ENCODE measurements at regions not wholly inside any gene's neighbourhood (a gene's known extent, or its start where the extent isn't known, plus 50 kb on each side); places are given as distances from the start of the nearest gene placed in this dataset.

GRCh38 chr3:166187237-166187636 is 350.0 kb upstream of the BCHE start:
- H3K9me3 Mint-ChIP-seq: peaks cover 13 to 24% of the 10 kb centered on the region in 2 donors
- ATAC-seq (no peak), DNase-seq (ENCODE audit: low spot score in 2 of 2) (no peak)
- no peaks in the 10 kb centered on the region for H3K36me3 Mint-ChIP-seq
- H3K27ac Mint-ChIP-seq: no peak overlapping the region

- ATAC-seq (no peak), DNase-seq (ENCODE audit: low spot score in 2 of 2) (no peak)
- Mint-ChIP-seq H3K36me3 (no peaks in the 10 kb centered on the region), H3K27ac (no peak overlapping the region), H3K9me3 (peaks cover 12 to 24% of the 10 kb centered on the region in 2 donors)
Observed at GRCh38 chr3:166186003-166186402, 348.8 kb upstream of the BCHE start.

- H3K27ac Mint-ChIP-seq: no peak overlapping the region
- DNase-seq (ENCODE audit: low spot score in 2 of 2): no peak
- no peak for ATAC-seq
- no peaks in the 10 kb centered on the region for H3K36me3 Mint-ChIP-seq
- peaks cover 7 to 8% of the 10 kb centered on the region in 2 donors for H3K9me3 Mint-ChIP-seq
Observed at GRCh38 chr3:166177130-166177529, 339.9 kb upstream of the BCHE start.

- Mint-ChIP-seq H3K9me3 (peaks cover 7 to 12% of the 10 kb centered on the region in 2 donors), H3K36me3 (no peaks in the 10 kb centered on the region), H3K27ac (no peak overlapping the region)
- ATAC-seq: no peak
- no peak for DNase-seq (ENCODE audit: low spot score in 2 of 2)
Observed at GRCh38 chr3:166171695-166172094, 334.5 kb upstream of the BCHE start.

GRCh38 chr3:166169681-166170080 is 332.5 kb upstream of the BCHE start:
- DNase-seq (ENCODE audit: low spot score in 2 of 2) (no peak), ATAC-seq (no peak)
- Mint-ChIP-seq H3K27ac (no peak overlapping the region), H3K36me3 (no peaks in the 10 kb centered on the region), H3K9me3 (peaks cover 11 to 17% of the 10 kb centered on the region in 2 donors)

- Mint-ChIP-seq H3K9me3 (peaks cover 9 to 19% of the 10 kb centered on the region in 2 donors), H3K36me3 (no peaks in the 10 kb centered on the region), H3K27ac (no peak overlapping the region)
- no peak for ATAC-seq
- DNase-seq (ENCODE audit: low spot score in 2 of 2): no peak
Observed at GRCh38 chr3:166127969-166128368, 290.7 kb upstream of the BCHE start.

GRCh38 chr3:166125179-166125578 is 288.0 kb upstream of the BCHE start:
- H3K9me3 Mint-ChIP-seq: peaks cover 0 to 8% of the 10 kb centered on the region in 2 donors

GRCh38 chr3:166123576-166123975 is 286.4 kb upstream of the BCHE start:
- ATAC-seq: no peak
- H3K27ac Mint-ChIP-seq: no peak overlapping the region
- H3K9me3 Mint-ChIP-seq: peaks cover 0 to 8% of the 10 kb centered on the region in 2 donors
- H3K36me3 Mint-ChIP-seq: no peaks in the 10 kb centered on the region
- no peak for DNase-seq (ENCODE audit: low spot score in 2 of 2)

More at GRCh38 chr3:166125179-166125578, 288.0 kb upstream of the BCHE start:
- ATAC-seq: no peak
- Mint-ChIP-seq H3K36me3 (no peaks in the 10 kb centered on the region), H3K27ac (no peak overlapping the region)
- DNase-seq (ENCODE audit: low spot score in 2 of 2): no peak

GRCh38 chr3:166123088-166123487 is 285.9 kb upstream of the BCHE start:
- ATAC-seq: no peak
- no peaks in the 10 kb centered on the region for H3K36me3 Mint-ChIP-seq
- H3K9me3 Mint-ChIP-seq: peaks cover 0 to 8% of the 10 kb centered on the region in 2 donors

GRCh38 chr3:166118049-166118448 is 280.8 kb upstream of the BCHE start:
- H3K27ac Mint-ChIP-seq: no peak overlapping the region
- no peaks in the 10 kb centered on the region for H3K36me3 Mint-ChIP-seq
- no peak for DNase-seq (ENCODE audit: low spot score in 2 of 2)
- H3K9me3 Mint-ChIP-seq: peaks cover 0 to under 1% of the 10 kb centered on the region in 2 donors
- ATAC-seq: no peak

More at GRCh38 chr3:166123088-166123487, 285.9 kb upstream of the BCHE start:
- no peak overlapping the region for H3K27ac Mint-ChIP-seq
- DNase-seq (ENCODE audit: low spot score in 2 of 2): no peak

- Mint-ChIP-seq H3K27ac (no peak overlapping the region), H3K36me3 (peaks cover 0 to 5% of the 10 kb centered on the region in 2 donors), H3K9me3 (peaks cover 8 to 9% of the 10 kb centered on the region in 2 donors)
- ATAC-seq (no peak), DNase-seq (ENCODE audit: low spot score in 2 of 2) (no peak)
Observed at GRCh38 chr3:166114448-166114847, 277.2 kb upstream of the BCHE start.

GRCh38 chr3:166111562-166111961 is 274.3 kb upstream of the BCHE start:
- DNase-seq (ENCODE audit: low spot score in 2 of 2): no peak
- ATAC-seq: no peak
- H3K36me3 Mint-ChIP-seq: peaks cover 0 to 5% of the 10 kb centered on the region in 2 donors
- H3K27ac Mint-ChIP-seq: no peak overlapping the region
- peaks cover 13% of the 10 kb centered on the region in 2 donors for H3K9me3 Mint-ChIP-seq

GRCh38 chr3:166110102-166110501 is 272.9 kb upstream of the BCHE start:
- ATAC-seq (no peak), DNase-seq (ENCODE audit: low spot score in 2 of 2) (no peak)
- peaks cover 13% of the 10 kb centered on the region in 2 donors for H3K9me3 Mint-ChIP-seq
- H3K36me3 Mint-ChIP-seq: peaks cover 0 to 5% of the 10 kb centered on the region in 2 donors
- H3K27ac Mint-ChIP-seq: no peak overlapping the region

GRCh38 chr3:166104938-166105337 is 267.7 kb upstream of the BCHE start:
- H3K36me3 Mint-ChIP-seq: peaks cover 0 to 2% of the 10 kb centered on the region in 2 donors
- H3K9me3 Mint-ChIP-seq: peaks cover 4 to 5% of the 10 kb centered on the region in 2 donors
- ATAC-seq (no peak), DNase-seq (ENCODE audit: low spot score in 2 of 2) (no peak)
- no peak overlapping the region for H3K27ac Mint-ChIP-seq

- ATAC-seq: no peak
- Mint-ChIP-seq H3K9me3 (peaks cover 4 to 6% of the 10 kb centered on the region in 2 donors), H3K36me3 (no peaks in the 10 kb centered on the region), H3K27ac (no peak overlapping the region)
- no peak for DNase-seq (ENCODE audit: low spot score in 2 of 2)
Observed at GRCh38 chr3:166100730-166101129, 263.5 kb upstream of the BCHE start.

- DNase-seq (ENCODE audit: low spot score in 2 of 2) (no peak), ATAC-seq (no peak)
- Mint-ChIP-seq H3K9me3 (peaks cover 7 to 18% of the 10 kb centered on the region in 2 donors), H3K27ac (no peak overlapping the region), H3K36me3 (no peaks in the 10 kb centered on the region)
Observed at GRCh38 chr3:166089575-166089974, 252.4 kb upstream of the BCHE start.

- no peak for ATAC-seq
- Mint-ChIP-seq H3K36me3 (no peaks in the 10 kb centered on the region), H3K9me3 (peaks cover 7 to 9% of the 10 kb centered on the region in 2 donors), H3K27ac (no peak overlapping the region)
- no peak for DNase-seq (ENCODE audit: low spot score in 2 of 2)
Observed at GRCh38 chr3:166085164-166085856, 248.1 kb upstream of the BCHE start.

- H3K36me3 Mint-ChIP-seq: no peaks in the 10 kb centered on the region
- peaks cover 0 to 4% of the 10 kb centered on the region in 2 donors for H3K9me3 Mint-ChIP-seq
- H3K27ac Mint-ChIP-seq: no peak overlapping the region
- ATAC-seq: no peak
- DNase-seq (ENCODE audit: low spot score in 2 of 2): no peak
Observed at GRCh38 chr3:166080096-166080495, 242.9 kb upstream of the BCHE start.
